Tibial nerve (tissue), 4 donors: ENCODE measurements at regions not wholly inside any gene's neighbourhood (a gene's known extent, or its start where the extent isn't known, plus 50 kb on each side); places are given as distances from the start of the nearest gene placed in this dataset.

Source experiments
- DNase-seq, 2 donors: peaks; one replicate each; pipeline ENCODE4 v3.0.0-alpha.2; 2019; ENCODE audit warnings: low spot score in 2 of 2
- H3K27ac ChIP-seq, 4 donors: fragments of 200-600 bp; sonication (generic) in 3 of 4; one replicate each; pipeline ENCODE4 v1.5.1; 2017 to 2019; ENCODE audit warnings: mild to moderate bottlenecking in 1 of 4
- H3K27me3 ChIP-seq, 2 donors: fragments of 200-600 bp; sonication (generic) in 1 of 2; one replicate each; pipeline versions ENCODE4 v1.5.1 to v1.6.0; 2017 to 2019
- H3K36me3 ChIP-seq, 3 donors: fragments of 200-600 bp; sonication (generic); one replicate each; pipeline ENCODE4 v1.5.1; 2018 to 2019
- H3K4me1 ChIP-seq, 4 donors: fragments of 200-600 bp; sonication (generic) in 3 of 4; one replicate each; pipeline ENCODE4 v1.5.1; 2017 to 2019
- H3K4me3 ChIP-seq, 4 donors: fragments of 200-600 bp; sonication (generic) in 3 of 4; one replicate each; pipeline ENCODE4 v1.5.1; 2017 to 2019; ENCODE audit warnings: mild to moderate bottlenecking in 1 of 4, moderate library complexity in 1 of 4
- H3K9me3 ChIP-seq, 4 donors: fragments of 200-600 bp; sonication (generic) in 3 of 4; one replicate each; pipeline ENCODE4 v1.5.1; 2017 to 2019
- EP300 ChIP-seq, 2 donors: sonication (generic); formaldehyde crosslinking; IDR thresholded peaks; one replicate each; pipeline ENCODE4 v1.6.1; 2017; ENCODE audit warnings: antibody characterized with exemption in 2 of 2, mild to moderate bottlenecking in 1 of 2
- POLR2A ChIP-seq, 2 donors: fragments of 450-650 bp; IDR thresholded peaks; one replicate each; pipeline ENCODE4 v1.6.1; 2017; ENCODE audit warnings: antibody characterized with exemption in 2 of 2, mild to moderate bottlenecking in 2 of 2, moderate library complexity in 2 of 2
- WGBS, 2 donors: methylation state at CpG; one replicate each; pipeline ENCODE4 v1.1.5; 2018; 5-methylcytosine and 5-hydroxymethylcytosine counted together
- TF ChIP-seq, protein P1 (sequence below), 5 experiments: fragments of 200-600 bp in 3 of 5; fragments of 450-650 bp in 2 of 5; sonication (generic) in 3 of 5; IDR thresholded peaks; one replicate each; pipeline ENCODE4 v1.5.1; 2016 to 2019; ENCODE audit warnings: antibody characterized with exemption in 5 of 5, mild to moderate bottlenecking in 3 of 5, moderate library complexity in 2 of 5

DNA sequence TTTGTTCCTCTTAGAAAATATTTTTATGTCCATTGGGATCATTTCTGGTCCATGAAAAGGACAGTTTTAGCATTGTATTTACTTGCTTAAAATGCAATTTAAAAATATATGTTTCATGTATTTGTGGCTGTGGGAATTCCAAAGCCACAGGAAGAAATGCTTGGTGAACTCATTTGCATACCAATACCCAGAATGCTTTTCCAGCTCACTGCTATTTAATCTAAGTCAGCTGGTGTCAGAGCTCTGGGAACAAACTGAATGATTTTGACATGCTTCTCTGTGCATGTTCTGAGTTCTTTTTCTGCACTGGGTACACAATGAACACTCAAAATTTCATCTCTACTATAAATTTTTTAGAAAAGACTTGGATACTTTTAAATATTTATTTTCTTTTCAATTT lies 482.8 kb upstream of the ARRDC3 start:
- DNase-seq, result no peak
- H3K27me3 ChIP-seq, result no peaks in the 10 kb centered on the region
- H3K9me3 ChIP-seq, result no peaks in the 10 kb centered on the region
- TF ChIP-seq, protein P1, sequence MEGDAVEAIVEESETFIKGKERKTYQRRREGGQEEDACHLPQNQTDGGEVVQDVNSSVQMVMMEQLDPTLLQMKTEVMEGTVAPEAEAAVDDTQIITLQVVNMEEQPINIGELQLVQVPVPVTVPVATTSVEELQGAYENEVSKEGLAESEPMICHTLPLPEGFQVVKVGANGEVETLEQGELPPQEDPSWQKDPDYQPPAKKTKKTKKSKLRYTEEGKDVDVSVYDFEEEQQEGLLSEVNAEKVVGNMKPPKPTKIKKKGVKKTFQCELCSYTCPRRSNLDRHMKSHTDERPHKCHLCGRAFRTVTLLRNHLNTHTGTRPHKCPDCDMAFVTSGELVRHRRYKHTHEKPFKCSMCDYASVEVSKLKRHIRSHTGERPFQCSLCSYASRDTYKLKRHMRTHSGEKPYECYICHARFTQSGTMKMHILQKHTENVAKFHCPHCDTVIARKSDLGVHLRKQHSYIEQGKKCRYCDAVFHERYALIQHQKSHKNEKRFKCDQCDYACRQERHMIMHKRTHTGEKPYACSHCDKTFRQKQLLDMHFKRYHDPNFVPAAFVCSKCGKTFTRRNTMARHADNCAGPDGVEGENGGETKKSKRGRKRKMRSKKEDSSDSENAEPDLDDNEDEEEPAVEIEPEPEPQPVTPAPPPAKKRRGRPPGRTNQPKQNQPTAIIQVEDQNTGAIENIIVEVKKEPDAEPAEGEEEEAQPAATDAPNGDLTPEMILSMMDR (IDR thresholded peaks at IDR 0.05), result no peak
- H3K36me3 ChIP-seq, result no peaks in the 10 kb centered on the region
- no peak overlapping the region for H3K27ac ChIP-seq
- H3K4me3 ChIP-seq, result no peak overlapping the region
- H3K4me1 ChIP-seq, result no peaks in the 10 kb centered on the region

DNA sequence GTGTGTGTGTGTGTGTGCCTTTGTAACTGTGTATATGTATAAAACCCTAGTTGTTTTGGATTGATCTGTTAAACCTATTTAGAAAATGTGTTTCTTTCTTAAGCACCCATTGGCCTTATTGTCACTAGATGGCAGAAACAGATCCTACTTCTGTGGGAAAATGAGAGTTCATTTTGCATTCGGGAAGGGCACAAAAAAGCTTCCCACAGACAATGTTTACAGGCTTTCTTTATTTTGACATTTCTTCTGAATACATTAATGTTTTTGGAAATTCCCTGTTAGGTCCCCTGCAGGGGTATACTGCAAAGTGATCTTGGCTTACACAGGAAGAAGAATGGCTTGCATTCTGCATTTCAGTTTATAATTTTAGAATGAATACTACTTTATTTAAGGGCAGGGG lies 481.8 kb upstream of the ARRDC3 start:
- Histone ChIP-seq H3K27me3 (no peaks in the 10 kb centered on the region), H3K4me1 (no peaks in the 10 kb centered on the region), H3K27ac (no peak overlapping the region), H3K9me3 (no peaks in the 10 kb centered on the region), H3K36me3 (no peaks in the 10 kb centered on the region), H3K4me3 (no peak overlapping the region)
- DNase-seq, result no peak
- 3 to 20% methylated on average over 1 of the region's 1 CpG for WGBS, 2 donors
- no peak for TF ChIP-seq EP300 (IDR thresholded peaks at IDR 0.05)
- no peak for TF ChIP-seq POLR2A (IDR thresholded peaks at IDR 0.05)
- TF ChIP-seq, protein P1 (IDR thresholded peaks at IDR 0.05), result no peak

GRCh38 chr5:91851670-91852069 lies 468.6 kb upstream of the ARRDC3 start:
- TF ChIP-seq, protein P1 (IDR thresholded peaks at IDR 0.05), result no peak
- TF ChIP-seq EP300 (IDR thresholded peaks at IDR 0.05) (no peak), POLR2A (IDR thresholded peaks at IDR 0.05) (no peak)
- Histone ChIP-seq H3K27me3 (no peaks in the 10 kb centered on the region), H3K27ac (no peak overlapping the region), H3K4me1 (no peaks in the 10 kb centered on the region), H3K4me3 (no peak overlapping the region), H3K36me3 (no peaks in the 10 kb centered on the region), H3K9me3 (no peaks in the 10 kb centered on the region)
- WGBS, 2 donors, result 79 to 84% methylated on average over 2 of the region's 2 CpGs
- no peak for DNase-seq

DNA sequence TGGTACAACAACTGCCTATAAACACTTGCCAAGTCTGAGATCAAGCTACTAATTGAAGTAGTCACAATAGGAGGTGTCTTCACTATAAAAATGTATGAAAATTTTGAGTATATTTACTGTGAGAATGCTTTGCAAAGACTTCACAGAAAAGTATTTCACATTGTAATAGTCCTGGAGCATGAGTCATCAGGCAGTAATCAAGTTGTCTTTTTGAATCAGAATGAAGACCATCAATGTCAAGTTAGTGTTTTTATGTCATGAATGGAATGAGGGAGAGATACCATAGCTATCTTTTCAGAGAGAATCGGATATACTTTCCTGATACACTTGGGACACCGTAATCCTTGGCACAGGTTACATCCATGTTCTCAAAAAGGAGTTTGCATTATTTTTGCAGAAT lies 466.9 kb upstream of the ARRDC3 start:
- WGBS, 2 donors, result 61 to 74% methylated on average over 2 of the region's 2 CpGs
- no peaks in the 10 kb centered on the region for H3K4me1 ChIP-seq
- H3K27ac ChIP-seq, result no peak overlapping the region
- no peaks in the 10 kb centered on the region for H3K9me3 ChIP-seq
- no peaks in the 10 kb centered on the region for H3K27me3 ChIP-seq
- no peaks in the 10 kb centered on the region for H3K36me3 ChIP-seq
- TF ChIP-seq EP300 (IDR thresholded peaks at IDR 0.05), result no peak
- TF ChIP-seq, protein P1 (IDR thresholded peaks at IDR 0.05), result no peak
- TF ChIP-seq POLR2A (IDR thresholded peaks at IDR 0.05), result no peak
- no peak overlapping the region for H3K4me3 ChIP-seq
- no peak for DNase-seq

DNA sequence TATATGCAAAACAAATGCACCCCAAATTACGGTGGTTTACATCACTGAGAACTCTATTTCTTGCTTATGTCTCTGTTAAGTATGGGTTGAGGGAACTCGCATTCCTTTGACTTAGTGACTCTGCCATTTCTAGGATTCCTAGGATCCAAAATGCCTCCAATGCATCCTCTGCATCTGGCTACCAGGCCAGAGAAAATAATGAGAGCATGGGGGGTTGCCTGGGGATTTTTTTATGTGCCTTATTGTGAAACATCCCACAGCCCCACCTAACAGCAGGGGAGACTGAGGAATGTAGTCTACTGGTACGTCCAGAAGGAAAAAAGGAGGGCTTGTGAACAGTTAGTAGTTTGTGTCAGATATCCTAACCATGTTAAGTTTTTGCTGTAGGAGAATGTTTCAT lies 466.0 kb upstream of the ARRDC3 start:
- no peak overlapping the region for H3K4me3 ChIP-seq
- H3K4me1 ChIP-seq, result no peaks in the 10 kb centered on the region
- no peak for DNase-seq
- no peak overlapping the region for H3K27ac ChIP-seq
- WGBS, 2 donors, result 65 to 67% methylated on average over 3 of the region's 3 CpGs
- no peak for TF ChIP-seq POLR2A (IDR thresholded peaks at IDR 0.05)
- TF ChIP-seq EP300 (IDR thresholded peaks at IDR 0.05), result no peak
- TF ChIP-seq, protein P1 (IDR thresholded peaks at IDR 0.05), result no peak
- H3K36me3 ChIP-seq, result no peaks in the 10 kb centered on the region
- no peaks in the 10 kb centered on the region for H3K9me3 ChIP-seq
- no peaks in the 10 kb centered on the region for H3K27me3 ChIP-seq
